ENCODE measurements at regions not wholly inside any gene's neighbourhood (a gene's known extent, or its start where the extent isn't known, plus 50 kb on each side); places are given as distances from the start of the nearest gene placed in this dataset.

- Histone ChIP-seq H3K27ac (ENCODE audit: insufficient read depth, low read depth, low read length) (no peak overlapping the region), H3K9me3 (replicated peaks; ENCODE audit: control insufficient read depth, insufficient read depth, low read length) (no peaks in the 10 kb centered on the region), H3K4me3 (replicated peaks in 1 of 3; ENCODE audit: insufficient read depth in 1 of 3, low read depth in 1 of 3, low read length in 3 of 3) (no peak overlapping the region), H3K4me1 (ENCODE audit: control insufficient read depth, extremely low read depth, insufficient read depth, low read length) (no peaks in the 10 kb centered on the region), H3K79me2 (ENCODE audit: control insufficient read depth, insufficient read depth, low read length) (no peaks in the 10 kb centered on the region), H4K20me1 (replicated peaks; ENCODE audit: control insufficient read depth, extremely low read depth, insufficient read depth, low read length) (no peaks in the 10 kb centered on the region), H3K9me1 (replicated peaks; ENCODE audit: control insufficient read depth, extremely low read depth, insufficient read depth, low read length) (no peaks in the 10 kb centered on the region), H3K27me3 (ENCODE audit: control insufficient read depth in 2 of 2, insufficient read depth in 2 of 2, low read length in 2 of 2) (no peaks in the 10 kb centered on the region), H3K4me2 (ENCODE audit: insufficient read depth, low read length) (no peak overlapping the region), H3K36me3 (ENCODE audit: control insufficient read depth in 2 of 2, extremely low read depth in 1 of 2, insufficient read depth in 2 of 2, low read length in 2 of 2) (no peaks in the 10 kb centered on the region), H3K9ac (replicated peaks; ENCODE audit: extremely low read depth, insufficient read depth, low read length) (no peak overlapping the region), H2AFZ (ENCODE audit: low read depth, low read length) (no peak overlapping the region)
- intact Hi-C loops (cut with micrococcal nuclease) (no loop called here), dilution Hi-C loops (cut with MboI; ENCODE audit: extremely low pct_ligation_motif_present, low sequenced_read_pairs) (no loop called here)
- DNase-seq (ENCODE audit: low read depth, low spot score): no peak
- CTCF ChIA-PET: no interaction called here
- no peak for FAIRE-seq
- no TSS peak for BruUV-seq (replicated peaks)
- POLR2A ChIA-PET: no interaction called here
- TF ChIP-seq POLR2A (IDR thresholded peaks at IDR 0.05; ENCODE audit: low read depth, low read length) (no peak), POLR2AphosphoS5 (IDR thresholded peaks at IDR 0.05; ENCODE audit: insufficient read depth, low read depth, low read length) (no peak), GATA2 (IDR thresholded peaks at IDR 0.05; ENCODE audit: insufficient read depth, insufficient read length, low read depth, low read length) (no peak), EZH2 (IDR thresholded peaks at IDR 0.05; ENCODE audit: borderline replicate concordance, low read depth, low read length, severe bottlenecking) (no peak), FOS (IDR thresholded peaks at IDR 0.05; ENCODE audit: borderline replicate concordance, insufficient read depth, low read length) (no peak), JUN (IDR thresholded peaks at IDR 0.05; ENCODE audit: borderline replicate concordance, insufficient read depth, insufficient read length, low read depth) (no peak), MYC (IDR thresholded peaks at IDR 0.05; ENCODE audit: low read depth, low read length) (no peak)
- TF ChIP-seq, protein P1, sequence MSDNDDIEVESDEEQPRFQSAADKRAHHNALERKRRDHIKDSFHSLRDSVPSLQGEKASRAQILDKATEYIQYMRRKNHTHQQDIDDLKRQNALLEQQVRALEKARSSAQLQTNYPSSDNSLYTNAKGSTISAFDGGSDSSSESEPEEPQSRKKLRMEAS (IDR thresholded peaks at IDR 0.05; ENCODE audit: insufficient read depth, insufficient read length): no peak
- TF ChIP-seq, protein P2, sequence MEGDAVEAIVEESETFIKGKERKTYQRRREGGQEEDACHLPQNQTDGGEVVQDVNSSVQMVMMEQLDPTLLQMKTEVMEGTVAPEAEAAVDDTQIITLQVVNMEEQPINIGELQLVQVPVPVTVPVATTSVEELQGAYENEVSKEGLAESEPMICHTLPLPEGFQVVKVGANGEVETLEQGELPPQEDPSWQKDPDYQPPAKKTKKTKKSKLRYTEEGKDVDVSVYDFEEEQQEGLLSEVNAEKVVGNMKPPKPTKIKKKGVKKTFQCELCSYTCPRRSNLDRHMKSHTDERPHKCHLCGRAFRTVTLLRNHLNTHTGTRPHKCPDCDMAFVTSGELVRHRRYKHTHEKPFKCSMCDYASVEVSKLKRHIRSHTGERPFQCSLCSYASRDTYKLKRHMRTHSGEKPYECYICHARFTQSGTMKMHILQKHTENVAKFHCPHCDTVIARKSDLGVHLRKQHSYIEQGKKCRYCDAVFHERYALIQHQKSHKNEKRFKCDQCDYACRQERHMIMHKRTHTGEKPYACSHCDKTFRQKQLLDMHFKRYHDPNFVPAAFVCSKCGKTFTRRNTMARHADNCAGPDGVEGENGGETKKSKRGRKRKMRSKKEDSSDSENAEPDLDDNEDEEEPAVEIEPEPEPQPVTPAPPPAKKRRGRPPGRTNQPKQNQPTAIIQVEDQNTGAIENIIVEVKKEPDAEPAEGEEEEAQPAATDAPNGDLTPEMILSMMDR (IDR thresholded peaks at IDR 0.05; ENCODE audit: extremely low read depth in 1 of 2, insufficient read depth in 1 of 2, low read depth in 1 of 2, low read length in 2 of 2): no peak
Measured at GRCh38 chr5:1952444-1953099, 69.8 kb upstream of the IRX4 start.

All from endothelial cell of umbilical vein (primary cell).